SK-N-SH (cell line): ENCODE measurements at regions not wholly inside any gene's neighbourhood (a gene's known extent, or its start where the extent isn't known, plus 50 kb on each side); places are given as distances from the start of the nearest gene placed in this dataset.

Experiments used
- CTCF ChIP-seq: fragments of 200-600 bp; sonication (generic); IDR thresholded peaks from 2 replicates; pipeline ENCODE4 v1.6.1; 2017; ENCODE audit warnings: antibody characterized with exemption, mild to moderate bottlenecking, moderate library complexity
- EP300 ChIP-seq, 2 experiments: IDR thresholded peaks; 2 replicates each; pipeline versions ENCODE4 v1.4.0 to v1.6.1; 2012; ENCODE audit warnings: borderline replicate concordance in 1 of 2, low read depth in 1 of 2, low read length in 1 of 2
- GABPA ChIP-seq: IDR thresholded peaks from 2 replicates; pipeline ENCODE4 v1.4.0; 2012; ENCODE audit warnings: low read depth, mild to moderate bottlenecking
- JUND ChIP-seq: IDR thresholded peaks from 2 replicates; pipeline ENCODE4 v1.4.0; 2012
- MXI1 ChIP-seq: IDR thresholded peaks from 2 replicates; pipeline ENCODE4 v1.6.1; 2012; ENCODE audit warnings: mild to moderate bottlenecking, low read depth, low read length, improper control_type of control experiment
- NRF1 ChIP-seq: IDR thresholded peaks from 2 replicates; pipeline ENCODE4 v1.6.1; 2012; ENCODE audit warnings: low read depth, mild to moderate bottlenecking, low read length
- POLR2AphosphoS5 ChIP-seq: IDR thresholded peaks from 2 replicates; pipeline ENCODE4 v1.6.1; 2012; ENCODE audit warnings: low read depth, low read length
- SIN3A ChIP-seq: IDR thresholded peaks from 2 replicates; pipeline ENCODE4 v1.6.1; 2012; ENCODE audit warnings: low read depth, mild to moderate bottlenecking, low read length, moderate library complexity, borderline replicate concordance
- SMC3 ChIP-seq: IDR thresholded peaks from 2 replicates; pipeline ENCODE4 v1.6.1; 2012; ENCODE audit warnings: low read depth, low read length, improper control_type of control experiment

DNA sequence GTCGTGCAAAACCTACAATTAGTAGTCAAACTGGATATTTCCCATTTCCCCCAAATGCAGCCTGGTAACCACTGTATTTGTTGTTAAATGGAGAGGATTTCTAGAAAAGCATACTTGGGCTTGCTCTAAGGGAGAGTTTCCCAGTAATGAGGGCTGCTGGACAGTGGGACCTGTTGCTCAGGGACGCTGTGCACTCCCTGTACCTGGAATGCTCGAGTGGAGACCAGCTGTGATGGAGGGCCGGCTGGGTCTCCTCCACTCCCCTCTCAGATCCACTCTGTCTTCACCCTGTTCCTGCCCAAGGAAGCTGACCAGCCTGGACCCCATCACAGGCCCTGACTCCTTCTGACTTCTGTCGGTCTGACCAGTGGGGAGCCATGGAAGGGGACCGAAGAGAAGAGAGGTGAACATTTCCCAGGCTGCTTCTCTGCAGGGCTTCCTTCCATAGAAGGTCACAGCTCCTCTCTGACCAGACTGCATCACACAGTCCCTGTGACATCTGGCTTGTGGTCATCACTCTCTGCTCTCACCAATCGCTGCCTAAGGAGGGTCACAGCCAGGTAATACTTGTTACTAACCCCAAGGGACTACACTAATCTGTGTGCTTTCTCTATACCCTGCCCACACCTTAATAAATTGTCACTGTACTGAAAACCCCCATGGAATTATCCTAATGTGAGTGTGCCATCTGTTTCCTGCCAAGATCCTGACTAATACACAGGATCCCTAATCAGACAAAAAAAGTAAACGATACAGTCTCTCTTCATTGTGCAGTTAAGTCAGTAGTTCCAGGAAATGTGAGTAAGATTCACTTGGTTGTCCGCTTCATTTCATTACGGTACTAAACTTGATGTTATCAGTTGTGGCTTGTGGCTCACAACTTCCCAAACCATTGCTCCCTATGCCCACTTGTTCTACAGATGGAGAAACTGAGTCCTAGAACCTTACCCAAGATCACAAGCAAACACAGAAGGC is 102.4 kb downstream of the CCT6B start:
- TF ChIP-seq POLR2AphosphoS5 (no peak), SIN3A (no peak), JUND (no peak), SMC3 (no peak), CTCF (no peak), EP300 (IDR thresholded peaks at IDR 0.05; ENCODE audit: borderline replicate concordance in 1 of 2, low read depth in 1 of 2, low read length in 1 of 2) (no peak), MXI1 (no peak), GABPA (no peak), NRF1 (no peak)
